H9 (cell line): ENCODE measurements at regions not wholly inside any gene's neighbourhood (a gene's known extent, or its start where the extent isn't known, plus 50 kb on each side); places are given as distances from the start of the nearest gene placed in this dataset.

Experiments used
- DNase-seq: peaks from one replicate; pipeline ENCODE4 v3.0.0-alpha.2; 2017
- H2AFZ ChIP-seq: one replicate; pipeline ENCODE4 v1.6.1; 2013; ENCODE audit warnings: mild to moderate bottlenecking, low read length, control low read depth, moderate library complexity
- H2AK5ac ChIP-seq: 2 replicates; pipeline ENCODE4 v1.6.1; 2013; ENCODE audit warnings: low read length, control low read depth, mixed read lengths; ENCODE audit not compliant: insufficient read length
- H2BK120ac ChIP-seq: one replicate; pipeline ENCODE4 v1.6.1; 2013; ENCODE audit warnings: low read depth, mild to moderate bottlenecking, low read length, control low read depth, inconsistent platforms; ENCODE audit not compliant: poor library complexity, severe bottlenecking
- H2BK12ac ChIP-seq: 2 replicates; pipeline ENCODE4 v1.6.1; 2013; ENCODE audit warnings: low read length, control low read depth, mixed read lengths, low read depth; ENCODE audit not compliant: insufficient read length
- H2BK15ac ChIP-seq: 2 replicates; pipeline ENCODE4 v1.6.1; 2013; ENCODE audit warnings: low read depth, low read length, control low read depth
- H2BK20ac ChIP-seq: one replicate; pipeline ENCODE4 v1.6.1; 2013; ENCODE audit warnings: low read depth, mild to moderate bottlenecking, low read length, control low read depth, inconsistent platforms; ENCODE audit not compliant: poor library complexity, severe bottlenecking
- H2BK5ac ChIP-seq: 2 replicates; pipeline ENCODE4 v1.6.1; 2013; ENCODE audit warnings: low read length, control low read depth, mixed read lengths; ENCODE audit not compliant: insufficient read length
- H3K14ac ChIP-seq: 2 replicates; pipeline ENCODE4 v1.6.1; 2013; ENCODE audit warnings: low read length, control low read depth; ENCODE audit not compliant: insufficient read depth
- H3K18ac ChIP-seq: 2 replicates; pipeline ENCODE4 v1.6.1; 2013; ENCODE audit warnings: low read depth, mild to moderate bottlenecking, mixed read lengths, low read length, control low read depth; ENCODE audit not compliant: insufficient read length
- H3K23ac ChIP-seq: 2 replicates; pipeline ENCODE4 v1.6.1; 2013; ENCODE audit warnings: low read length, control low read depth, mixed read lengths, low read depth; ENCODE audit not compliant: insufficient read length
- H3K23me2 ChIP-seq: 2 replicates; pipeline ENCODE4 v1.6.1; 2013; ENCODE audit warnings: low read depth, mild to moderate bottlenecking, mixed read lengths, low read length, control low read depth; ENCODE audit not compliant: insufficient read length, poor library complexity, severe bottlenecking
- H3K27ac ChIP-seq: 2 replicates; pipeline ENCODE4 v1.5.1; 2013; ENCODE audit warnings: low read length, control low read depth, mixed read lengths, low read depth; ENCODE audit not compliant: insufficient read length
- H3K27me3 ChIP-seq: 2 replicates; pipeline ENCODE4 v1.6.1; 2013; ENCODE audit warnings: low read length, control low read depth, inconsistent platforms; ENCODE audit not compliant: insufficient read depth
- H3K4ac ChIP-seq: 2 replicates; pipeline ENCODE4 v1.6.1; 2013; ENCODE audit warnings: low read depth, mild to moderate bottlenecking, control low read depth, inconsistent platforms, low read length, moderate library complexity
- H3K4me1 ChIP-seq: 2 replicates; pipeline ENCODE4 v1.6.1; 2013; ENCODE audit warnings: low read length, control low read depth, inconsistent platforms; ENCODE audit not compliant: insufficient read depth
- H3K4me2 ChIP-seq: 2 replicates; pipeline ENCODE4 v1.6.1; 2013; ENCODE audit warnings: low read length, control low read depth, mixed read lengths; ENCODE audit not compliant: insufficient read length, insufficient read depth
- H3K56ac ChIP-seq: 2 replicates; pipeline ENCODE4 v1.6.1; 2013; ENCODE audit warnings: low read depth, mild to moderate bottlenecking, mixed read lengths, low read length, control low read depth; ENCODE audit not compliant: insufficient read length
- H3K79me1 ChIP-seq: 2 replicates; pipeline ENCODE4 v1.6.1; 2013; ENCODE audit warnings: low read depth, mild to moderate bottlenecking, moderate library complexity, low read length, control low read depth, inconsistent platforms; ENCODE audit not compliant: insufficient read depth, poor library complexity, severe bottlenecking
- H3K79me2 ChIP-seq: 2 replicates; pipeline ENCODE4 v1.6.1; 2013; ENCODE audit warnings: low read length, control low read depth, inconsistent platforms; ENCODE audit not compliant: insufficient read depth
- H3K9ac ChIP-seq: 2 replicates; pipeline ENCODE4 v1.6.1; 2013; ENCODE audit warnings: low read length, control low read depth, mixed read lengths; ENCODE audit not compliant: insufficient read length; ENCODE audit errors: extremely low read depth
- H3K9me3 ChIP-seq: one replicate; pipeline ENCODE4 v1.6.1; 2013; ENCODE audit warnings: low read depth, low read length, inconsistent platforms; ENCODE audit not compliant: control insufficient read depth
- H3T11ph ChIP-seq: one replicate; pipeline ENCODE4 v1.6.1; 2013; ENCODE audit warnings: mild to moderate bottlenecking, low read length, control low read depth, inconsistent platforms
- H4K20me1 ChIP-seq: one replicate; pipeline ENCODE4 v1.6.1; 2013; ENCODE audit not compliant: control insufficient read depth, insufficient read length, insufficient read depth
- H4K5ac ChIP-seq: 2 replicates; pipeline ENCODE4 v1.6.1; 2013; ENCODE audit warnings: low read depth, mild to moderate bottlenecking, mixed read lengths, low read length, control low read depth; ENCODE audit not compliant: insufficient read length
- H4K8ac ChIP-seq: replicated peaks from 2 replicates; pipeline ENCODE4 v1.6.1; 2013; ENCODE audit warnings: low read length, control low read depth, mixed read lengths, low read depth; ENCODE audit not compliant: insufficient read length
- H4K91ac ChIP-seq: 2 replicates; pipeline ENCODE4 v1.6.1; 2013; ENCODE audit warnings: low read depth, mild to moderate bottlenecking, moderate library complexity, mixed read lengths, low read length, control low read depth; ENCODE audit not compliant: insufficient read length
- H3K27ac Mint-ChIP-seq, 3 experiments: 2 replicates in 2 of 3; 3 replicates in 1 of 3; pipeline ENCODE4 v1.8.0; 2020 to 2021; ENCODE audit warnings: mixed read lengths in 3 of 3, mild to moderate bottlenecking in 1 of 3, moderate library complexity in 1 of 3
- H3K27me3 Mint-ChIP-seq: 2 replicates; pipeline ENCODE4 v1.8.0; 2021; ENCODE audit warnings: low read depth, mild to moderate bottlenecking, moderate library complexity, mixed read lengths
- H3K36me3 Mint-ChIP-seq, 3 experiments: 2 replicates in 2 of 3; 3 replicates in 1 of 3; pipeline ENCODE4 v1.8.0; 2020 to 2021; ENCODE audit warnings: low read depth in 3 of 3, mixed read lengths in 3 of 3; ENCODE audit not compliant: insufficient read depth in 1 of 3
- H3K4me1 Mint-ChIP-seq, 2 experiments: 2 replicates each; pipeline ENCODE4 v1.8.0; 2020; ENCODE audit warnings: mixed read lengths in 2 of 2
- H3K4me3 Mint-ChIP-seq, 2 experiments: 2 replicates in 1 of 2; 3 replicates in 1 of 2; pipeline ENCODE4 v1.8.0; 2020 to 2021; ENCODE audit warnings: mild to moderate bottlenecking in 2 of 2, mixed read lengths in 2 of 2, moderate library complexity in 1 of 2
- H3K9me3 Mint-ChIP-seq, 2 experiments: 2 replicates in 1 of 2; 3 replicates in 1 of 2; pipeline ENCODE4 v1.8.0; 2020; ENCODE audit warnings: mild to moderate bottlenecking in 2 of 2, mixed read lengths in 2 of 2, moderate library complexity in 1 of 2
- CTCF ChIP-seq: fragments of 200-600 bp; sonication (generic); conservative IDR thresholded peaks from 3 replicates; pipeline ENCODE4 v1.8.0; 2021; ENCODE audit warnings: antibody characterized with exemption, mild to moderate bottlenecking
- WGBS: extraction: QIAGEN DNeasy Blood & Tissue Kit; methylation state at CpG from one replicate; pipeline ENCODE4 v1.1.7; 2013; ENCODE audit warnings: missing lambda C conversion rate, low lambda C conversion rate, mixed read lengths; ENCODE audit not compliant: insufficient read length; ENCODE audit errors: extremely low coverage; 5-methylcytosine and 5-hydroxymethylcytosine counted together

DNA sequence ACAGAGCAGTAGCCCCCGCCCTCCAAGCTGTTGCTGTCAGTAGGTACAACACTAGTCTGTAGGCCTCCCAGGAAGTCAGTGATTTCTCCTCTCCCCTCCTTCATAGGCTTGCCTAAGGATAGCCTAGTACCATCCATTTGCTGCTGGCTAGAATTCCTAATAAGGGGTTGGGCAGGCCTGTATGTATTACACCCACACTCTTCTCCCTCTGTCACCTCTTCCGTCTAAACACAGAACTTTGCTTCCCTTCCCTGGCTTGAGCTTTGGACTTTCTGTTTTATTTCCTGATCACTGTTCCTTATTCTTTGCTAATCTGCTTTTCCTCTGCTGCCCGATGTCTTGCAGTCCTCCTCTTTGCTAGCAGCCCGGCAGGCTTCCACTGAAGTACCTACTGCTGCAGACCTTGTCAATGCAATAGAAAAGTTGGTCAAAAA lies 93.4 kb upstream of the UMPS start:
- no peak for DNase-seq
- peaks cover 0 to 2% (median 0%) of the 10 kb centered on the region in 3 experiments; a peak in 2 of 7 replicates for H3K36me3 Mint-ChIP-seq
- H2BK120ac ChIP-seq, result no peak overlapping the region
- H3K79me2 ChIP-seq, result no peaks in the 10 kb centered on the region
- H3K79me1 ChIP-seq, result no peaks in the 10 kb centered on the region
- no peak overlapping the region for H4K5ac ChIP-seq
- H3K9ac ChIP-seq, result no peak overlapping the region
- H4K20me1 ChIP-seq, result no peaks in the 10 kb centered on the region
- peaks cover 45 to 55% of the 10 kb centered on the region in 2 experiments for H3K4me1 Mint-ChIP-seq
- no peaks in the 10 kb centered on the region for H3K9me3 Mint-ChIP-seq
- no peak overlapping the region for H4K91ac ChIP-seq
- no peak overlapping the region for H4K8ac ChIP-seq
- no peak overlapping the region for H3K18ac ChIP-seq
- H2AK5ac ChIP-seq, result no peak overlapping the region
- no peak overlapping the region for H3K4ac ChIP-seq
- H3K14ac ChIP-seq, result no peak overlapping the region
- no peaks in the 10 kb centered on the region for H3K9me3 ChIP-seq
- H2BK15ac ChIP-seq, result no peak overlapping the region
- no CpG with 5 or more reads among the region's 4 CpGs for WGBS
- H3K27me3 ChIP-seq, result no peaks in the 10 kb centered on the region
- H3K56ac ChIP-seq, result no peak overlapping the region
- no peak overlapping the region for H3K4me2 ChIP-seq
- TF ChIP-seq CTCF, result no peak
- no peak overlapping the region for H2BK5ac ChIP-seq
- peaks cover 20% of the 10 kb centered on the region for H3K4me1 ChIP-seq
- no peak overlapping the region for H3K27ac ChIP-seq
- no peak overlapping the region for H2BK12ac ChIP-seq
- no peaks in the 10 kb centered on the region for H3K27me3 Mint-ChIP-seq
- no peak overlapping the region; a peak in 1 of 7 replicates for H3K27ac Mint-ChIP-seq
- H2AFZ ChIP-seq, result no peak overlapping the region
- H2BK20ac ChIP-seq, result no peak overlapping the region
- H3K4me3 Mint-ChIP-seq, result no peak overlapping the region
- no peak overlapping the region for H3K23ac ChIP-seq
- H3T11ph ChIP-seq, result no peak overlapping the region
- H3K23me2 ChIP-seq, result no peaks in the 10 kb centered on the region
